ENCODE measurements at regions not wholly inside any gene's neighbourhood (a gene's known extent, or its start where the extent isn't known, plus 50 kb on each side); places are given as distances from the start of the nearest gene placed in this dataset.

DNA sequence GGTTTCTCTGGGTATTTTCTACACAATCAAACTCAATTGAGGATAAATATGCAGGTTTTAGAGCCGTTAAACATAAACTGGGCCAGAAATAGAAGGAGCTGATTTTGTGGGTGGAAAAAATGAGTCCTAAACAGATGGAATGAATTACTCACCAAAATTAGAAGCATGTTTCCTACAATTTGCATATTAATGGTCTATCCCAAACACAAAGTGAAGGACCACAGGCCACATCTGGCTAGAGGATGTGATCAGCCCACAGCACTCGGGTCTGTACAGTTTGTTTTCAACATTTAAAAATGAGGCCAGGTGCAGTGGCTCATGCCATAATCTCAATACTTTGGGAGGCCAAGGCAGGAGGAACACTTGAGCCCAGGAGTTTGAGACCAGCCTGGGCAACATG lies 296.3 kb downstream of the PREX1 start:
- no peak for TF ChIP-seq CTCF (IDR thresholded peaks at IDR 0.05; ENCODE audit: unreplicated experiment)
- Mint-ChIP-seq H3K9me3 (ENCODE audit: low read depth, unreplicated experiment) (no peaks in the 10 kb centered on the region), H3K36me3 (ENCODE audit: insufficient read depth, unreplicated experiment) (no peaks in the 10 kb centered on the region), H3K4me1 (ENCODE audit: low read depth, unreplicated experiment) (peaks cover 11% of the 10 kb centered on the region), H3K27ac (ENCODE audit: unreplicated experiment) (no peak overlapping the region), H3K4me3 (ENCODE audit: low read depth, unreplicated experiment) (no peak overlapping the region), H3K27me3 (ENCODE audit: unreplicated experiment) (peaks cover 28% of the 10 kb centered on the region)
- CTCF ChIA-PET, result interaction anchor here (1.0 to 1.4 kb wide), 3 partner anchors 30 to 110 kb away, joined by 3 to 5 read pairs (median 3); no protein-coding TSS in a partner anchor
- DNase-seq, result no peak
- intact Hi-C loops (cut with micrococcal nuclease; ENCODE audit: unreplicated experiment), result loop anchor here (10.0 kb wide), 1 partner anchor 157 kb away; no protein-coding TSS in a partner anchor
- BruUV-seq (replicated peaks), result no TSS peak

- intact Hi-C loops (cut with micrococcal nuclease; ENCODE audit: unreplicated experiment), result loop anchor here (10.0 kb wide), 1 partner anchor 156 kb away; no protein-coding TSS in a partner anchor
- no peaks in the 10 kb centered on the region for H3K36me3 Mint-ChIP-seq (ENCODE audit: insufficient read depth, unreplicated experiment)
- H3K27me3 Mint-ChIP-seq (ENCODE audit: unreplicated experiment), result peaks cover 34% of the 10 kb centered on the region
- no peaks in the 10 kb centered on the region for H3K9me3 Mint-ChIP-seq (ENCODE audit: low read depth, unreplicated experiment)
- CTCF ChIA-PET, result interaction anchor here (0.5 to 1.4 kb wide), 6 partner anchors 29 to 1101 kb away, joined by 3 to 5 read pairs (median 4); no protein-coding TSS in a partner anchor
- peak overlapping the region; percentile 19 for H3K4me3 Mint-ChIP-seq (ENCODE audit: low read depth, unreplicated experiment)
- H3K4me1 Mint-ChIP-seq (ENCODE audit: low read depth, unreplicated experiment), result peaks cover 8% of the 10 kb centered on the region
- DNase-seq, result peak; percentile 83
- no peak for TF ChIP-seq CTCF (IDR thresholded peaks at IDR 0.05; ENCODE audit: unreplicated experiment)
- H3K27ac Mint-ChIP-seq (ENCODE audit: unreplicated experiment), result no peak overlapping the region
- no TSS peak for BruUV-seq (replicated peaks)
These were observed 296.8 kb downstream of the PREX1 start for GRCh38 chr20:48530957-48531356.

DNA sequence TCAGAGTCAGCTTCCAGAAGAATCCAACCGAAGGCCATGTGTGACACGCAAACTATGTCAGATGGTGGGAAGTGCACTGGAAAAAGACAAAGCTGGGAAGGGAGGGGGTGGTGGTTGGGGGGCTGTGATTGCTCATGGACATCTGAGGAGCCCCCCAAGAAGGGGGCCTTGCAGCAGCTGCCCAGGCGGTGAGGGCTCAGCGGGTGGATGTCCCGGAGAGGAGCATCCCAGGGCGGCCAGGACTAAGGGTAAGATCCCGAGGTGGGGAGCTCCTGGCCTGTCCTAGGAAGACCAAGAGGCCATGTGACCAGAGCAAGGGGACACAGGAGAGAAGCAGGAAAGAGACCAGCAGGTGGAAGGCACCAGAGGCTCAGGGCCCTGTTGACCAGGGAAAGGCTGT lies 299.5 kb downstream of the PREX1 start:
- Mint-ChIP-seq H3K9me3 (ENCODE audit: low read depth, unreplicated experiment) (no peaks in the 10 kb centered on the region), H3K27me3 (ENCODE audit: unreplicated experiment) (peaks cover 60% of the 10 kb centered on the region), H3K4me3 (ENCODE audit: low read depth, unreplicated experiment) (no peak overlapping the region), H3K4me1 (ENCODE audit: low read depth, unreplicated experiment) (peaks cover 8% of the 10 kb centered on the region), H3K36me3 (ENCODE audit: insufficient read depth, unreplicated experiment) (no peaks in the 10 kb centered on the region), H3K27ac (ENCODE audit: unreplicated experiment) (no peak overlapping the region)
- BruUV-seq (replicated peaks), result no TSS peak
- intact Hi-C loops (cut with micrococcal nuclease; ENCODE audit: unreplicated experiment), result no loop called here
- no peak for TF ChIP-seq CTCF (IDR thresholded peaks at IDR 0.05; ENCODE audit: unreplicated experiment)
- DNase-seq, result no peak
- CTCF ChIA-PET, result interaction anchor here (0.5 to 0.9 kb wide), 2 partner anchors 25 to 403 kb away, joined by 4 to 5 read pairs; no protein-coding TSS in a partner anchor

DNA sequence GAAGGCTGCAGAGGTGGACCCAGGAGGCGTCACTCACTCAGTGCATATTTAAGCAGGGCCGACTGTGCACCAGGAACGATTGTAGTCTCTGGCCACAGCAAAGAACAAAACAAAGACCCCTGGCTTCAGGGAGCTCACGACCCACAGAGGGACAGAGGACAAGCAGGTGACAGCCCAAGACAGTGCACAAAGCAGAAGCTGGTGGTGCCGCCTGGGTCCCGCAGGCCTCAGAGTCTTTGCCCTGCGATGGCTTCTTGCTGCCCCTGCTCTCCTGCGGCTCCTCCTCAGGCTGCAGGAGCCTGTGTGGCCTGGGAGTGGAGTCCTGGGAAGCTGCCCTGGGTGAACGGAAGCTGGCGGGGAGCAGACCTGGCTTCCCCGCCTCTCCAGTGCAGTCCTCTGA lies 300.0 kb downstream of the PREX1 start:
- Mint-ChIP-seq H3K9me3 (ENCODE audit: low read depth, unreplicated experiment) (peaks cover 3% of the 10 kb centered on the region), H3K27ac (ENCODE audit: unreplicated experiment) (no peak overlapping the region), H3K27me3 (ENCODE audit: unreplicated experiment) (peaks cover 65% of the 10 kb centered on the region), H3K36me3 (ENCODE audit: insufficient read depth, unreplicated experiment) (no peaks in the 10 kb centered on the region), H3K4me3 (ENCODE audit: low read depth, unreplicated experiment) (no peak overlapping the region), H3K4me1 (ENCODE audit: low read depth, unreplicated experiment) (peaks cover 8% of the 10 kb centered on the region)
- CTCF ChIA-PET, result interaction anchor here (0.5 to 0.9 kb wide), 2 partner anchors 24 to 402 kb away, joined by 4 to 5 read pairs; no protein-coding TSS in a partner anchor
- no peak for TF ChIP-seq CTCF (IDR thresholded peaks at IDR 0.05; ENCODE audit: unreplicated experiment)
- intact Hi-C loops (cut with micrococcal nuclease; ENCODE audit: unreplicated experiment), result no loop called here
- BruUV-seq (replicated peaks), result no TSS peak
- no peak for DNase-seq
